ENCODE measurements at regions not wholly inside any gene's neighbourhood (a gene's known extent, or its start where the extent isn't known, plus 50 kb on each side); places are given as distances from the start of the nearest gene placed in this dataset.

- TF ChIP-seq ARNT (IDR thresholded peaks at IDR 0.05) = no peak
- TF ChIP-seq NFRKB (IDR thresholded peaks at IDR 0.05) = no peak
- no peak for TF ChIP-seq FOXA1 (IDR thresholded peaks at IDR 0.05)
- no peak for TF ChIP-seq PKNOX1 (IDR thresholded peaks at IDR 0.05)
- no peak for TF ChIP-seq FOXK2 (IDR thresholded peaks at IDR 0.05)
- no peak for TF ChIP-seq BHLHE40 (IDR thresholded peaks at IDR 0.05; ENCODE audit: borderline replicate concordance)
- no peak for TF ChIP-seq HDGF (IDR thresholded peaks at IDR 0.05; ENCODE audit: borderline replicate concordance)
- no peak for TF ChIP-seq TARDBP (IDR thresholded peaks at IDR 0.05)
Observed at GRCh38 chr1:214899908-214900460, 182.6 kb upstream of the KCNK2 start.
